RWPE1 (cell line): ENCODE measurements at regions not wholly inside any gene's neighbourhood (a gene's known extent, or its start where the extent isn't known, plus 50 kb on each side); places are given as distances from the start of the nearest gene placed in this dataset.

Source experiments
- CTCF ChIA-PET: fragments of 350-600 bp; sonication (Branson Sonifier 250); formaldehyde crosslinking; extraction: SDS; loops from one replicate; lab custom pipeline; 2021; lab: Yijun Ruan, JAX
- POLR2A ChIA-PET: fragments of 400-600 bp; formaldehyde crosslinking; extraction: SDS; loops from one replicate; lab custom pipeline; 2020; ENCODE audit warnings: antibody characterized with exemption; ENCODE audit not compliant: low non-redundant PET; lab: Yijun Ruan, JAX
- DNase-seq: peaks from one replicate; pipeline ENCODE4 v3.0.0; 2012; ENCODE audit warnings: low spot score
- H3K27ac ChIP-seq: fragments of 450-650 bp; 2 replicates; pipeline ENCODE4 v1.5.1; 2017
- TF ChIP-seq, protein P1 (sequence below): fragments of 450-650 bp; conservative IDR thresholded peaks from 2 replicates; pipeline ENCODE4 v1.5.1; 2017; ENCODE audit warnings: low read depth, mild to moderate bottlenecking

DNA sequence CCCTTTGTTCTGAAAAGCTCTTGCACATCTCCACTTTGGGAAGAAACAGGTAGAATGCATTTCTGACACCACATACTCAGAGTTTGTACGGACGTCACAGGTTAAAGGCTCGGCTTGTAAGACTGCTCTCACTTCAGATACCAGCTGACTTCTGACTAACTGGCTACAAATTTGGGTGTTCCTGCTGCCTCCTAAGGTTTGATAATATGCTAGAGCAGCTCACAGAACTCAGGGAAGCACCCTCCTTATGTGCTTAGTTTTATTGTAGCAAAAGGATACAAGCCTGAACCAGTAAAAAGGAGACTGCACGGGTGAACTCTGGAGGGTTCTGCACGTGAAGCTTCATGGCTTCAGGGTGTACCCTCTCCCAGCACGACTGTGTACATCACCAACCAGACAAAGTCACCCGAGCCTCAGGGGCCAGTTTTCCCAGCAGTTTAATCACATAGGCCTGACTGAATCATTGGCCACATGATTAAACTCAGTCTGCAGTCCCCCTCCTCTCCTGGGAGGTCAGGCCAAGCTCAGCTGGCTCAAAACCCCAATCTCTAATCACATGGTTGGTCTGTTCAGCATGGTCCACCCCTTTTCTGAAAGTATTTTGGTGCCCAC, 749.5 kb upstream of the RAB6C start:
- no peak overlapping the region for H3K27ac ChIP-seq
- CTCF ChIA-PET = no interaction called here
- DNase-seq = no peak
- POLR2A ChIA-PET = no interaction called here
- TF ChIP-seq, protein P1, sequence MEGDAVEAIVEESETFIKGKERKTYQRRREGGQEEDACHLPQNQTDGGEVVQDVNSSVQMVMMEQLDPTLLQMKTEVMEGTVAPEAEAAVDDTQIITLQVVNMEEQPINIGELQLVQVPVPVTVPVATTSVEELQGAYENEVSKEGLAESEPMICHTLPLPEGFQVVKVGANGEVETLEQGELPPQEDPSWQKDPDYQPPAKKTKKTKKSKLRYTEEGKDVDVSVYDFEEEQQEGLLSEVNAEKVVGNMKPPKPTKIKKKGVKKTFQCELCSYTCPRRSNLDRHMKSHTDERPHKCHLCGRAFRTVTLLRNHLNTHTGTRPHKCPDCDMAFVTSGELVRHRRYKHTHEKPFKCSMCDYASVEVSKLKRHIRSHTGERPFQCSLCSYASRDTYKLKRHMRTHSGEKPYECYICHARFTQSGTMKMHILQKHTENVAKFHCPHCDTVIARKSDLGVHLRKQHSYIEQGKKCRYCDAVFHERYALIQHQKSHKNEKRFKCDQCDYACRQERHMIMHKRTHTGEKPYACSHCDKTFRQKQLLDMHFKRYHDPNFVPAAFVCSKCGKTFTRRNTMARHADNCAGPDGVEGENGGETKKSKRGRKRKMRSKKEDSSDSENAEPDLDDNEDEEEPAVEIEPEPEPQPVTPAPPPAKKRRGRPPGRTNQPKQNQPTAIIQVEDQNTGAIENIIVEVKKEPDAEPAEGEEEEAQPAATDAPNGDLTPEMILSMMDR = no peak

DNA sequence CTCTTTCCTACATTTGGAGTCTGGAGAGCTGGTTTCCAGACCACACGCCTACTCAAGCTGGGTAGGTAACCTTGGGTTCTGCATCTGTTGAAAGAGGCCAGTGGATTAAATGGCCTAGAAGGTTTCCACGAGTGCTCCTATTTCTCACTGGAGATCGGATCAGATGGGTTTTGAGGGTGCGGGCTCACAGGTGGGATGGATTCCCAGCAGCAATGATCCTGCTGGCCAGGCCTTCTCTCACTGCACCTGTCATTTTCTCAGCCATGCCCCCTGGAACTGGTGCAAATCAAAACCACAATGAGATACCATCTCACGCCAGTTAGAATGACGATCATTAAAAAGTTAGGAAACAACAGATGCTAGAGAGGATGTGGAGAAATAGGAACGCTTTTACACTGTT, 747.5 kb upstream of the RAB6C start:
- H3K27ac ChIP-seq = no peak overlapping the region
- POLR2A ChIA-PET = no interaction called here
- TF ChIP-seq, protein P1 = no peak
- DNase-seq = no peak
- CTCF ChIA-PET = no interaction called here

DNA sequence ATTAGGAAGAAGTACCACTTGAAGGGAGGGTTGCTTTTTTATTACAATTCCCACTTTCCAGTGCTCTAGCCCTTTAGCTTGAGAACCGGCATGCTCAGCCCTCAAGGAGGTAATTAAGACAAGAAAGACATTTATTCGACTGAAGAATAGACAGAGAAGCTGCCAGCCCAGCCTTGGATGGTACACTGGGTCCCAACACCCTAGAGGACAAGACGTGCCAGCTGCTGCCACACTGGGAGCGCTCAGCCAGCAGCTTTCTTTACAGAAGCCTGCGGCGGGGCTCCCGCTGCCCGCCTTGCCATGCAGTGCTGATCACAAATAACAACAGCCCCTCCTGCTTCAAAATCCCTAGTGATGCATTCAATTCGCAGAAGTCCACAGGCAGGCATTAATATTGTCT, 746.3 kb upstream of the RAB6C start:
- TF ChIP-seq, protein P1 = no peak
- no peak for DNase-seq
- POLR2A ChIA-PET = no interaction called here
- CTCF ChIA-PET = no interaction called here
- H3K27ac ChIP-seq = no peak overlapping the region

DNA sequence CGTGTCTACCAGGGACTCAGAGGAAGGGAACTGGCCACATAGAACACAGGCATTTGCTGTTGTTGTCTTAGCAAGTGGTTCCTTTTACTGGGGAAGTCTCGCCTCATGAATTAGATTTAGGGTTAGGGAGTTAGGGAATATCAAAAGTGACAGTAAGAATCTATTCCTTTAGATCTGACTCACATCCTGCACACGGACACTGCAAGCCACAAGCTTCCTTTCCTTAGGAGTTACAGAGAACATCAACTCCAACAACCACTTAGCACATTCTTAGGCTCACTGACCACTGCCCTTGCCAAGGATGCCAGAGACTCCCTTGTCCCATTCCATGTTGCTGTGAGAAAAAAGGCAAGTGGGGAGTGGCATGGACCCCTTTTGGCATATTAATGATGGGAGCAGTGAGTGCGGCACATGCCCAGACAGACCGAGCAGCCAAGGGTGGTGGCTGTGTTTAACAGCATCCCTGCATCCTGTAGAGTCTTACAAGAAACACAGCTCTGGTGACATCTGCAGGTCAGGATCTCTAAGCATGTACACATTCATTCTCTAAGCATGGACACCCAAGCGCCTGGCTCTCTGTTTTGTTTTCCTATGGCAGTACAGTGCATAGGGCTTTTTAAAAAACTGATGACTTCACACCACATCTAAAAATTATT, 745.6 kb upstream of the RAB6C start:
- DNase-seq = peak; percentile 14

DNA sequence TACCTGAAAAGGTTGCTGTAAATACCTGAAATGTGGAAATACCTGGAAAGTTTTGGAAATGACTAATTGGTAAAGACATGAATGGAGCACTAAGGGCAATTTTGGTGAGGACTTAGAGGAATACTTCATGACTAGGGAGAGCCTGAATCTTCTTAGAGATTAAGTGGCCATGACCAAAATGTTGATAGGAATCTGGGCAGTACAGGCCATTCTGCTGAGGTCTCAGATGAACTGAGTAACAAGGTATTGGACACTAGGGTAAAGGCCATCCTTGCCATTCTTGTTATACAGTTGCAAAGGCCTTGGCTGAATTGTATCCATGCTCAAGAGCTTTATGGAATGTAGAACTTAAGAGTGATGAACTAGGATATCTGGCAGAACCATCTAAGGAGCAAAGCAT, 742.9 kb upstream of the RAB6C start:
- no peak overlapping the region for H3K27ac ChIP-seq
- POLR2A ChIA-PET = no interaction called here
- CTCF ChIA-PET = no interaction called here
- TF ChIP-seq, protein P1 = no peak
- DNase-seq = no peak

More for the DNA sequence above, 745.6 kb upstream of the RAB6C start:
- POLR2A ChIA-PET = no interaction called here
- TF ChIP-seq, protein P1 = no peak
- CTCF ChIA-PET = no interaction called here
- no peak overlapping the region for H3K27ac ChIP-seq

DNA sequence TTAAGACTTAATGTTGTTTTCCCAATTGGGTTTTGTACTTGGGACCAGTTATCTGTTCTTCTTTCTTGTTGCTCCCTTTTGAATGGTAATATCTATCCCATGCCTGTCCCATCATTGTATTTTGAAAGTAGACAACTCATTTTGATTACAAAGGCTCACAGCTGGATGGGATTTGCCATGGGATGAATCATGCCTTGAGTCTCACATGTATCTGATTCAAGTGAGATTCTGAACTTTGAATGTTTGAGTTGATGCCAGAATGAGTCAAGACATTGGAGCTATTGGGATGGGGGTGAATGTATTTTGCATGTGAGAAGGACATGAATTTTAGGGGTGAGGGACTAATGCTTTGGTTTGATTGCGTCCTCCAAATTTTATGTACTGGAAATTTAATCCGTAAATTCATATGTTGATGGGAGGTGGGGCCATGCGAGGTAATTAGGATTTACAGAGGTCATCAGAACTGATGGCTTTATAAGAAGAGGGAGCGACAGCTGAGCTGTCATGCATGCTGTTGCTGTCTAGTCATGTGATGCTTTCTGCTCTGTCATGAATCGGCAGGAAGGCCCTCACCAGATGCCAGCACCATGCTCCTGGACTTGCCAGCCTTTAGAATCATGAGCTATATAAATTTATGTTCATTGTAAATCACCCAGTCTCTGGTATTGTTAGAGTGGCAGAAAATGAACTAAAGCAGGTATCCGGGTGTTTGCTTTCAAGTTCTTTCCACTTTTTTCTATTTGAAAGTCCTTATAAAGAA, 741.3 kb upstream of the RAB6C start:
- POLR2A ChIA-PET = no interaction called here
- H3K27ac ChIP-seq = no peak overlapping the region
- TF ChIP-seq, protein P1 = no peak
- CTCF ChIA-PET = no interaction called here
- peak; percentile 30 for DNase-seq
